Liver (tissue), 8 donors: ENCODE measurements at regions not wholly inside any gene's neighbourhood (a gene's known extent, or its start where the extent isn't known, plus 50 kb on each side); places are given as distances from the start of the nearest gene placed in this dataset.

ENCODE experiments used
- DNase-seq: peaks from one replicate; pipeline ENCODE4 v3.0.0-alpha.2; 2017; ENCODE audit warnings: low spot score
- H3K27ac ChIP-seq, 2 donors: one replicate each; pipeline ENCODE4 v1.7.0; 2013; ENCODE audit warnings: inconsistent platforms in 2 of 2, low read length in 2 of 2, control low read depth in 1 of 2, low read depth in 1 of 2, mild to moderate bottlenecking in 1 of 2
- H3K27me3 ChIP-seq, 4 donors: one replicate each; pipeline versions ENCODE4 v1.6.1 to v1.7.0; 2013; ENCODE audit warnings: low read length in 3 of 4, inconsistent platforms in 1 of 4, mild to moderate bottlenecking in 1 of 4, moderate library complexity in 1 of 4; ENCODE audit not compliant: control insufficient read depth in 4 of 4, insufficient read depth in 4 of 4
- H3K36me3 ChIP-seq, 4 donors: one replicate each; pipeline versions ENCODE4 v1.6.1 to v1.7.0; 2013; ENCODE audit warnings: low read length in 3 of 4, mild to moderate bottlenecking in 3 of 4, low read depth in 1 of 4, moderate library complexity in 1 of 4; ENCODE audit not compliant: control insufficient read depth in 4 of 4, insufficient read depth in 3 of 4
- H3K4me1 ChIP-seq, 4 donors: one replicate each; pipeline versions ENCODE4 v1.6.1 to v1.7.0; 2013; ENCODE audit warnings: low read length in 3 of 4, mild to moderate bottlenecking in 3 of 4, moderate library complexity in 1 of 4; ENCODE audit not compliant: control insufficient read depth in 4 of 4, insufficient read depth in 4 of 4
- H3K4me3 ChIP-seq, 3 donors: one replicate each; pipeline versions ENCODE4 v1.6.1 to v1.7.0; 2013; ENCODE audit warnings: low read length in 3 of 3, control low read depth in 1 of 3, low read depth in 1 of 3, mild to moderate bottlenecking in 1 of 3
- H3K9ac ChIP-seq, 2 donors: one replicate each; pipeline ENCODE4 v1.7.0; 2013; ENCODE audit warnings: low read length in 2 of 2, mild to moderate bottlenecking in 2 of 2, moderate library complexity in 2 of 2, control low read depth in 1 of 2, low read depth in 1 of 2
- H3K9me3 ChIP-seq, 4 donors: one replicate each; pipeline versions ENCODE4 v1.6.1 to v1.7.0; 2013; ENCODE audit warnings: low read length in 3 of 4; ENCODE audit not compliant: control insufficient read depth in 4 of 4
- ATF3 ChIP-seq: IDR thresholded peaks from 2 replicates; pipeline ENCODE4 v1.6.1; 2016; ENCODE audit warnings: antibody characterized with exemption
- CTCF ChIP-seq: fragments of 150-350 bp; IDR thresholded peaks from 2 replicates; pipeline ENCODE4 v1.5.1; 2017; ENCODE audit warnings: improper control_type of control experiment, low read depth, low read length; ENCODE audit not compliant: missing input control
- EGR1 ChIP-seq, 2 donors: IDR thresholded peaks; 2 replicates each; pipeline ENCODE4 v1.6.1; 2016 to 2018; ENCODE audit warnings: antibody characterized with exemption in 2 of 2, low read depth in 2 of 2
- FOXA1 ChIP-seq: IDR thresholded peaks from 2 replicates; pipeline ENCODE4 v1.6.1; 2016; ENCODE audit warnings: antibody characterized with exemption
- FOXA2 ChIP-seq: IDR thresholded peaks from 2 replicates; pipeline ENCODE4 v1.6.1; 2016; ENCODE audit warnings: antibody characterized with exemption
- GABPA ChIP-seq, 2 donors: IDR thresholded peaks in 1 of 2; conservative IDR thresholded peaks in 1 of 2; 2 replicates each; pipeline ENCODE4 v1.6.1; 2016; ENCODE audit warnings: antibody characterized with exemption in 2 of 2, mild to moderate bottlenecking in 1 of 2, moderate library complexity in 1 of 2
- HNF4A ChIP-seq, 2 donors: conservative IDR thresholded peaks; 2 replicates each; pipeline ENCODE4 v1.6.1; 2016; ENCODE audit warnings: antibody characterized with exemption in 2 of 2, mild to moderate bottlenecking in 2 of 2
- HNF4G ChIP-seq: IDR thresholded peaks from 2 replicates; pipeline ENCODE4 v1.6.1; 2016; ENCODE audit warnings: antibody characterized with exemption
- JUND ChIP-seq, 2 donors: IDR thresholded peaks; 2 replicates each; pipeline ENCODE4 v1.6.1; 2016; ENCODE audit warnings: antibody characterized with exemption in 2 of 2
- MAX ChIP-seq: IDR thresholded peaks from 2 replicates; pipeline ENCODE4 v1.6.1; 2016; ENCODE audit warnings: antibody characterized with exemption
- NR2F2 ChIP-seq: IDR thresholded peaks from 2 replicates; pipeline ENCODE4 v1.6.1; 2016; ENCODE audit warnings: antibody characterized with exemption
- RAD21 ChIP-seq, 2 donors: IDR thresholded peaks; 2 replicates each; pipeline ENCODE4 v1.6.1; 2016; ENCODE audit warnings: antibody characterized with exemption in 2 of 2, mild to moderate bottlenecking in 2 of 2
- REST ChIP-seq: IDR thresholded peaks from 2 replicates; pipeline ENCODE4 v1.6.1; 2016; ENCODE audit warnings: antibody characterized with exemption, mild to moderate bottlenecking
- RXRA ChIP-seq, 2 donors: IDR thresholded peaks; 2 replicates each; pipeline ENCODE4 v1.6.1; 2017 to 2018; ENCODE audit warnings: antibody characterized with exemption in 2 of 2, mild to moderate bottlenecking in 1 of 2
- SP1 ChIP-seq: IDR thresholded peaks from 2 replicates; pipeline ENCODE4 v1.6.1; 2018; ENCODE audit warnings: antibody characterized with exemption, mild to moderate bottlenecking
- TAF1 ChIP-seq: conservative IDR thresholded peaks from 2 replicates; pipeline ENCODE4 v1.6.1; 2016; ENCODE audit warnings: antibody characterized with exemption, mild to moderate bottlenecking
- YY1 ChIP-seq: IDR thresholded peaks from 2 replicates; pipeline ENCODE4 v1.6.1; 2016; ENCODE audit warnings: antibody characterized with exemption, mild to moderate bottlenecking
- ZBTB33 ChIP-seq: IDR thresholded peaks from 2 replicates; pipeline ENCODE4 v1.6.1; 2016; ENCODE audit warnings: antibody characterized with exemption
- WGBS: extraction: QIAGEN DNeasy Blood & Tissue Kit; methylation state at CpG from one replicate; pipeline ENCODE4 v1.1.7; 2013; 5-methylcytosine and 5-hydroxymethylcytosine counted together
- donor health status: healthy.
- donor health status: healthy.
- donor health status: healthy.
- donor health status: healthy.
- donor health status: healthy.

- Histone ChIP-seq H3K9ac (no peak overlapping the region), H3K4me1 (no peaks in the 10 kb centered on the region), H3K9me3 (no peaks in the 10 kb centered on the region), H3K36me3 (no peaks in the 10 kb centered on the region), H3K27ac (no peak overlapping the region), H3K27me3 (no peaks in the 10 kb centered on the region), H3K4me3 (no peak overlapping the region)
- 65% methylated on average over 3 of the region's 3 CpGs for WGBS
- TF ChIP-seq HNF4G, result no peak
- no peak for TF ChIP-seq ZBTB33
- no peak for TF ChIP-seq MAX
- no peak for TF ChIP-seq FOXA1
- TF ChIP-seq YY1, result no peak
- no peak for TF ChIP-seq SP1
- TF ChIP-seq REST, result no peak
- no peak for TF ChIP-seq ATF3
- no peak for TF ChIP-seq FOXA2
- TF ChIP-seq NR2F2, result no peak
- no peak for TF ChIP-seq RXRA (IDR thresholded peaks at IDR 0.05)
- TF ChIP-seq RAD21 (IDR thresholded peaks at IDR 0.05), result no peak
- no peak for TF ChIP-seq HNF4A (conservative IDR thresholded peaks at IDR 0.05)
- TF ChIP-seq JUND (IDR thresholded peaks at IDR 0.05), result no peak
- no peak for TF ChIP-seq GABPA (IDR thresholded peaks at IDR 0.05 in 1 of 2, conservative IDR thresholded peaks at IDR 0.05 in 1 of 2)
- no peak for TF ChIP-seq TAF1
- no peak for TF ChIP-seq EGR1 (IDR thresholded peaks at IDR 0.05; ENCODE audit: low read depth in 2 of 2)
- no peak for TF ChIP-seq CTCF
- no peak for DNase-seq
These were observed 341.7 kb upstream of the KITLG start for GRCh38 chr12:88921890-88922532.
